ENCODE measurements at regions not wholly inside any gene's neighbourhood (a gene's known extent, or its start where the extent isn't known, plus 50 kb on each side); places are given as distances from the start of the nearest gene placed in this dataset.

GRCh38 chr2:219897456-219897855, 270.0 kb downstream of the SLC4A3 start:
- no peak overlapping the region for H3K4me3 ChIP-seq (ENCODE audit: low read depth, low read length)
- no peak for TF ChIP-seq CTCF (IDR thresholded peaks at IDR 0.05; ENCODE audit: insufficient read depth, low read depth, low read length)
- DNase-seq (ENCODE audit: low read depth): no peak

GRCh38 chr2:219901155-219901554, 273.7 kb downstream of the SLC4A3 start:
- TF ChIP-seq CTCF (IDR thresholded peaks at IDR 0.05; ENCODE audit: insufficient read depth, low read depth, low read length): no peak
- no peak for DNase-seq (ENCODE audit: low read depth)

GRCh38 chr2:219902891-219903552, 275.6 kb downstream of the SLC4A3 start:
- no peak for TF ChIP-seq CTCF (IDR thresholded peaks at IDR 0.05; ENCODE audit: insufficient read depth, low read depth, low read length)
- no peak overlapping the region for H3K4me3 ChIP-seq (ENCODE audit: low read depth, low read length)
- no peak for DNase-seq (ENCODE audit: low read depth)

More at GRCh38 chr2:219901155-219901554, 273.7 kb downstream of the SLC4A3 start:
- H3K4me3 ChIP-seq (ENCODE audit: low read depth, low read length): no peak overlapping the region

GRCh38 chr2:219905640-219906039, 278.2 kb downstream of the SLC4A3 start:
- TF ChIP-seq CTCF (IDR thresholded peaks at IDR 0.05; ENCODE audit: insufficient read depth, low read depth, low read length): no peak
- no peak overlapping the region for H3K4me3 ChIP-seq (ENCODE audit: low read depth, low read length)
- no peak for DNase-seq (ENCODE audit: low read depth)

GRCh38 chr2:219906114-219907010, 278.9 kb downstream of the SLC4A3 start:
- no peak for DNase-seq (ENCODE audit: low read depth)
- no peak for TF ChIP-seq CTCF (IDR thresholded peaks at IDR 0.05; ENCODE audit: insufficient read depth, low read depth, low read length)
- no peak overlapping the region for H3K4me3 ChIP-seq (ENCODE audit: low read depth, low read length)

- TF ChIP-seq CTCF (IDR thresholded peaks at IDR 0.05; ENCODE audit: insufficient read depth, low read depth, low read length): no peak
- no peak overlapping the region for H3K4me3 ChIP-seq (ENCODE audit: low read depth, low read length)
- DNase-seq (ENCODE audit: low read depth): no peak
These were observed 279.6 kb downstream of the SLC4A3 start for GRCh38 chr2:219907011-219907365.
